Activated T-cell treated with anti-CD3 and anti-CD28 coated beads for 48 hours (primary cell): ENCODE measurements at regions not wholly inside any gene's neighbourhood (a gene's known extent, or its start where the extent isn't known, plus 50 kb on each side); places are given as distances from the start of the nearest gene placed in this dataset.
"Not testable (repeated sequence)": the region's sequence is repeated elsewhere in the genome, so short reads cannot be mapped to it uniquely, and the experiment has no call there.

Experiments
- DNase-seq: peaks from one replicate; pipeline ENCODE4 v3.0.0-alpha.2; 2020; ENCODE audit warnings: low read depth

DNA sequence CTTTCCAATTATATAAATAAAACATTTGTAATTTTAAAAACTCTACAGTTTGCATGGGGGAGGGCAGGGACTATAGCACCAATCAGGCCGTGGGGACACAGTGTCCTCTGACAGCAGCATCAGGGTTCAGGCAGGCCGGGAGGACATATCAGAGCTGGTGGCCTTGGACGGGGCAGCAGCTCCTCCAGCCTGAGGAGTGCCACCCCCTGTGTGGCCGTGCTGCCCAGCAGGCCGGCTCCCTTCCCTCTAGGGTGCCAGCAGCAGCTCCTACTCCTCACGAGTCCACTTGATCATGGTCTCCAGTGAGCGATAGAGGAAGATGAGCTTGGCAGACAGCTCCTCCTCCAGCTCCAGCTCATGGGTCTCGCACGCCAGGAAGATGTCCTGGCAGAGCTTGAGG is 144.0 kb upstream of the PHACTR3 start:
- no peak for DNase-seq

GRCh38 chr20:59461526-59461925 is 142.8 kb upstream of the PHACTR3 start:
- DNase-seq, result no peak

DNA sequence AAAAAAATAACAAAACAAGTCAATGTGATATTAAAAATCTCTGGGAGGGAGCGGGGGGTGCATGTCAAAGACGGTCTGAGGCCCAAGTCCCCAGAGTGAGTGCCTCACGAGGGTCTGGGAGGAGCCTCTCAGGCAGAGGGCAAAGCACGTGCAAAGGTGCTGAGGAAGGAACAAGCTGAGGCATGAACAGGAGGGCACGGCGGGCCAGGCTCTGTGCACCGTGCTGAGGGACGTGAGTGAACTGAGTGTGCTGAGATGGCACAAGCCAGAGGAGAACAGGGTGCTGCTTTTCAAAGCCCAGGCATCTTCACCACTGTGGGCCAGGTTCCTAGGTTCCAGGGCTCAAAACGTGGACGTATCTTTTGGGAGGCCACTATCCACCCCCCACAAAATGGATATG is 142.1 kb upstream of the PHACTR3 start:
- DNase-seq, result no peak

GRCh38 chr20:59463541-59463940 is 140.8 kb upstream of the PHACTR3 start:
- no peak for DNase-seq

DNA sequence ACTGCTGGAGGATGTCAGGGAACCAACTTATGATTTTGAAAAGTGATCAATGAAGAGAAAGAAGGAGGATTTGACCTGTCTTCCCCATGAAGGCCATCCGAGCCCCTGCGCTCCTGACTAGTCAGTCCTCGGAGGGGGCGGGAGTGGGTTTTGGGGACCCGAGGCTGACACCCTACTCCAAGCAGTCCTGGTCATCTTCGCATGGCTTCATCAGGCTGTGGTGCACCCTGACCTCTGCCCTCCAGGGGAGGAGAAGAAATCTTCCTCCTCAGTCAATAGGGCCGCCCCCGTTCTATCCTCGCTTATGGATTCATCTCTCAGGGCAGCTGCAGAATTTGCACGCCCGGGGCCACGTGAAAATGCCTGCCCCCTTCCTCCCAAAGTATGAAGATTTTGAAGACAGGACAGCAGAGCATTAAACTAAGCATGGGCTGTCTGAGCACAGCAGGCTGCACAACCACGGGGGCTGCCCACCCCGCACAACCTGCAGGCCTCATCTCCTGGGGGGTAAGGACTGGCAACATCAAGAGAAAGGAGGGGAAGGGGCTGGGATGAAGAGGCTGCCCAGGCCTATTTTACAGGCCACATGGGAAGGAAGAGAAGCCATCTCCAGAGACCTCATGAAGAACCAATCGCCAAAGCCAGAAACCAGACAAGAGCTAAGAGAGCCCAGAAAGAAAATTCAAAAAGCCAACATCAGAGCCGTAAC is 138.1 kb upstream of the PHACTR3 start:
- DNase-seq, result no peak

- no peak for DNase-seq
These were observed 135.5 kb upstream of the PHACTR3 start for GRCh38 chr20:59468831-59469230.

- no peak for DNase-seq
These were observed 134.8 kb upstream of the PHACTR3 start for GRCh38 chr20:59469267-59470252.

- no peak for DNase-seq
These were observed 133.8 kb upstream of the PHACTR3 start for GRCh38 chr20:59470521-59470920.

- no peak for DNase-seq
These were observed 132.5 kb upstream of the PHACTR3 start for GRCh38 chr20:59471653-59472421.

DNA sequence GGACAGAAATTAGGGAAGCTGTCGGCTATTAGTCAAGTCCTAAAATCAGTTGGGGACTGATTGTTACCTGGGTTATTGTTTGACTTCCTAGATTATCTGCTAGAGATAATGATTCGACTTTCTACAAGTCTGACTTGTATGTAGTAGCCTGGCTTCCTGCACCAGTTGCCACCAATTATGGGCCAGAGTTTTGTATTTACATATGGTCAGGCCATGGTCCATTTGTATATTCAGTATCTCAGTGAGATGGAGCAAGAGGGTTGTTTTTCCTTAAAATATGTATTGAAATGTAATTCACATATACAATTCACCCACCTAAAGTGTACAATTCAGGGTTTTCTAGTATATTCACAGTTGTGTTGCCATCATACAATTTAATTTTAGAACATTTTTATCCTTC is 130.6 kb upstream of the PHACTR3 start:
- DNase-seq, result no peak

GRCh38 chr20:59481067-59481466 is 123.3 kb upstream of the PHACTR3 start:
- no peak for DNase-seq

DNA sequence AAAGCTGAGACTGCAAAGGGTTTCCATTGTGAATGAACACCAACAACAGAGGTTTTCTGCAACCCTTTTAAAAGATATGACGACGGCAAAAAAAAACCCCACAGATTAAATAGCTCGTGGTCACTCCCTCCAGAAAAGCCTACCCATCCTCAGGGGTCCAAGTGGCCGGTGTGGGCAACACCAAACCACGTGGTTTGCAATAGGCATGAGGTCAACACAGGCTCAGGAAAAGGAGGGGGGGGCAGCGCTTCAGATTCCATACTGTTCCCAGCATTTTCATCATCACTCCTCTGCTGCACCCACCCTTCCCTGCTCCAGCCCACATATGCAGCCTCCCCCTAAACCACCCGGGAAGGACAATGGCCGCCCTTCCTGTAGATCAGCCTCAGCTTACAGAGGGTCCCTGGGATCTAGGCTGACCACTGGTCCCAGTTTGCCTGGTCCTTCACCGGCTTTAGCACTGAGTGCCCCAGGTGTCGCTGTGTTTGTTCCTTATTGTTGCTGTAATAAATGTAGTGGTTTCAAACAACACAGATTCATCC is 122.8 kb upstream of the PHACTR3 start:
- DNase-seq, result no peak

DNA sequence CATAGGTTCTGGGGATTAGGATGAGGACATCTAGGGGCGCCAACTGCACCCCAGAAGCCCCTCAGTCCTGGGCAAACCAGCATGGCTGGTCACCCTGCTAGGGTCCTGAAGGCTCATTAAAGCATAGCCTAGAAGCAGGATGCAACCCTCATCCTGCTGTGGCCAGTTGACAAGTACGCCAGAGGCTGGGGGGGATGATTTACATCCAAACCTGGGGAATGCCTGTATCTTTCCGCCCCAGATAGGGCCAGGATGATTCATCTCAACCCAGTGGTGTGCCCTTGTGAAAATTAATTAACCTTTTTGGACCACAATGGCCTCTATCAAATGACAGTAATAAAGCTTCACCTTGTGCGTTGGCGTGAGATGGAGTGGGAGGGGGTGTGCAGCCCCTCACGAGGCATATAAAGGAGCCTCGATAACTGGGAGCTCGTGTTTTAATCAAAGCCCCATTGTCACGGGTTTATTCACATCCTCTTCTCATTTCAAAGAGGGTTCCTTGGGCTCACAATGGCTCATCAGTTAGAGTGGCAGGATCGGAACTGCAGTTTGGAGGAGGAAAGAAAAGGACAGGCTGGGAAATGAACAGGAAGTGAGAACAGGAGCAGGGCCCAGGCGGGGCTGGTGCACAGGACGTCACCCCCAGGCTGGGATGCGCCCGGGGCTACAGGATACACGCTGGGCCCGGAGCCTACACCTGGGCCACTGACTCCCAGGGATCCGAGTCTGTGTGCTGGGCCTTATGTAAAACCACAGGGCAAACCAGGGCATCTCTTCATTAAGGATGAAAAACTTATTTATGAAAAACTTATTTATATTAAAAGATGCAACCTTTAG is 121.8 kb upstream of the PHACTR3 start:
- no peak for DNase-seq

GRCh38 chr20:59483481-59483880 is 120.9 kb upstream of the PHACTR3 start:
- DNase-seq, result no peak

DNA sequence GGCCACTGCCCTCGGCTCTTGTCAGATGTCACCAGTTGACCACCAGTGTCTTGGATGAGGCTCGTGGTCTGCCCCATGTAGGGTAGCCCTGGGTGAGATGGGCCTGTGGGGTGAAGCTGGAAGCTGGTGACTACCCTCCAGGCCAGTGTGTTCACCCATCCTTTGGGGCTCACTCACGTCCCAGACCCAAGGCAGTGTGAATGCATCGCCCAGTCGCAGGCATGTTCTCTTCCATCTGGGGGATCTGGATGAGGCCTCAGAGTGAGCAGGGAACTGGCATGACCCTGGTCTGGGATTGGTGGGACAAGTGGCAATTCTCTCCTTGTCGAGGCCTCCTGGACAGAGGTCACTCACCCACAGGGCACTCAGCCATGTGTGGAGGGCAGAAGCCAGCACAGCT is 120.1 kb upstream of the PHACTR3 start:
- DNase-seq, result no peak

DNA sequence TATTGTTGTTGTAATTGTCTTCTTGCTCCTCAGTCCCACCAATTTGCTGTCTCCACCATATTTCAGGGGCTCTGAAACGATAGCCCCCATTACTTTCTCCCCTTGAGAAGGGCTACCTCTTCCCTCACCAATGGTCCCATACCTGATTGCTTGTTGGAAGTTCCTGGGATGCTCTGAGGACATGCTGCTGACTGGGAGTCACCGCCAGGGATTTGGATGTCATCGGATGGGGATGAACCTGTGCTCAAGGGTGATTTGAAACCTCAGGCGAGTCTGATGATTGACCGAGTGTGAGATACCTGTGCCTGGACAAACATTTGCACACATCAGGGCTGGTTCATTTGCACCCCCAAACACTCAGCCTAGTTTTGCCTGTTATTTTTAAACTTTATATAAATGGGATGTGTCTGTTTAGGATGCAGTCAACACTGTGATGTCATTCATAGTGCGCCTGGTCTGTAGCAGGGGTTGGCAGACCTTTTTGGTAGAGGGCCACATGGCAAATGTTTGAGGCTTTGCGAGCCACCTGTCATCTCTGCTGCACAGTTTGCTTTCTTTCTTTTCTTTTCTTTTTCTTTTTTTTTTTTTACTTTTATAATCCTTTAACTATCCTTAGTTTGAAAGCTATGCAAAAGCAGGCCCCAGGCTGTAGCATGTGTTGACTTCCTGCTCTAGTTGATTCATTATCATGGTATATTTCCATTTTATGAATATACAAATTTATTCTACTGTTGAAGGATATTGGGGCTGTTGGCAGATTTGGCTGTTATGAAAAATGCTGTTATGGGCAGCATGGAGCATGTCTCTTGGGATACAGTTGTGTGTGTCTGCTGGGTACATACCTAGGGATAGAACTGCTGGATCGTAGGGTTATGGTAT is 118.5 kb upstream of the PHACTR3 start:
- DNase-seq, result no peak

- DNase-seq, result not testable (repeated sequence)
These were observed 115.9 kb upstream of the PHACTR3 start for GRCh38 chr20:59488459-59488858.

GRCh38 chr20:59490196-59491004 is 113.9 kb upstream of the PHACTR3 start:
- not testable (repeated sequence) for DNase-seq

DNA sequence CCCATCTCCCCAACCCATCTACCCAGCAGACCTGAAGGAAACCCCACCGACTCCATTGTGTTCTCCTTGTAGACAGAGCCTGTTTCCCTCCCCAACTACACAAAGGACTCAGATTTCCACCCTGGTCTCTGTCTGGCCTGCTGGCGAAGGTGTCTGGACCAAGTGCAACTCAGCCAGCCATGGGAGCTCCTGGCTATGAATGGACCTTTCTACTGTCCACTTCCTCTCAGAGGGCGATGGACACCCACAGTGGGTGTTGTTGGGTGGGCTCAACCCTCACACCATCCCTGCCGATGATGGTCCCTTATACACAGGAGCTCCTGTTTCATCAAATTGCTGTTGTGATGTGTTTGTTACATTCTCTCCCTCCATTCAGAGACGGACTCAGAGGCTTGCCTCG is 112.5 kb upstream of the PHACTR3 start:
- DNase-seq, result no peak
